OCI-LY1 (cell line): ENCODE measurements at regions not wholly inside any gene's neighbourhood (a gene's known extent, or its start where the extent isn't known, plus 50 kb on each side); places are given as distances from the start of the nearest gene placed in this dataset.

Source experiments
- H2AFZ ChIP-seq: fragments of 200-600 bp; sonication (generic), shearing (Covaris generic); 2 replicates; pipeline ENCODE4 v1.6.0; 2014; ENCODE audit warnings: antibody characterized with exemption, mild to moderate bottlenecking, low read length
- H3F3A ChIP-seq: fragments of 200-600 bp; sonication (generic), shearing (Covaris generic); 2 replicates; pipeline ENCODE4 v1.6.0; 2014; ENCODE audit warnings: mild to moderate bottlenecking, antibody characterized with exemption, low read length, moderate library complexity; ENCODE audit not compliant: insufficient read depth
- H3K27ac ChIP-seq: fragments of 200-600 bp; sonication (generic); 2 replicates; pipeline ENCODE4 v1.5.1; 2014; ENCODE audit warnings: low read length, mixed run types, mild to moderate bottlenecking, low read depth; ENCODE audit not compliant: poor library complexity, severe bottlenecking
- H3K27me3 ChIP-seq: fragments of 200-600 bp; sonication (generic); 2 replicates; pipeline ENCODE4 v1.6.0; 2014; ENCODE audit warnings: antibody characterized with exemption, mild to moderate bottlenecking, low read length, moderate library complexity; ENCODE audit not compliant: insufficient read depth
- H3K36me3 ChIP-seq: fragments of 200-600 bp; sonication (generic); 2 replicates; pipeline ENCODE4 v1.6.1; 2014; ENCODE audit warnings: mild to moderate bottlenecking, antibody characterized with exemption, low read length, moderate library complexity, mixed read lengths; ENCODE audit not compliant: insufficient read depth
- H3K4me1 ChIP-seq: fragments of 200-600 bp; sonication (generic); 2 replicates; pipeline ENCODE4 v1.5.1; 2014; ENCODE audit warnings: mild to moderate bottlenecking, low read length, moderate library complexity; ENCODE audit not compliant: insufficient read depth, severe bottlenecking
- H3K4me2 ChIP-seq: fragments of 200-600 bp; sonication (generic), shearing (Covaris generic); 2 replicates; pipeline ENCODE4 v1.6.1; 2014; ENCODE audit warnings: low read length
- H3K4me3 ChIP-seq: fragments of 200-600 bp; sonication (generic); 2 replicates; pipeline ENCODE4 v1.5.1; 2014; ENCODE audit warnings: low read length, low read depth, mild to moderate bottlenecking, mixed read lengths; ENCODE audit not compliant: poor library complexity, severe bottlenecking
- H3K79me2 ChIP-seq: fragments of 200-600 bp; shearing (Covaris generic); 2 replicates; pipeline ENCODE4 v1.6.1; 2016; ENCODE audit warnings: mixed run types, low read length, mixed read lengths; ENCODE audit not compliant: insufficient read depth
- H3K9ac ChIP-seq: fragments of 200-600 bp; sonication (generic), shearing (Covaris generic); 2 replicates; pipeline ENCODE4 v1.6.1; 2014; ENCODE audit warnings: mild to moderate bottlenecking, low read length, mixed read lengths
- H3K9me2 ChIP-seq: fragments of 200-600 bp; sonication (generic), shearing (Covaris generic); 2 replicates; pipeline ENCODE4 v1.6.1; 2014; ENCODE audit warnings: low read depth, mild to moderate bottlenecking, low read length, mixed read lengths
- H3K9me3 ChIP-seq: fragments of 200-600 bp; shearing (Covaris generic); 2 replicates; pipeline ENCODE4 v1.6.1; 2014; ENCODE audit warnings: low read length, mixed read lengths
- H4K20me1 ChIP-seq: fragments of 200-600 bp; sonication (generic), shearing (Covaris generic); 2 replicates; pipeline ENCODE4 v1.6.0; 2016; ENCODE audit warnings: mild to moderate bottlenecking, low read length; ENCODE audit not compliant: insufficient read depth
- CTCF ChIP-seq: fragments of 200-600 bp; sonication (generic), shearing (Covaris generic); IDR thresholded peaks from 2 replicates; pipeline ENCODE4 v1.5.1; 2017; ENCODE audit warnings: mild to moderate bottlenecking, antibody characterized with exemption, low read length, moderate library complexity, mixed read lengths
- EZH2 ChIP-seq: fragments of 200-600 bp; sonication (generic), shearing (Covaris generic); IDR thresholded peaks from 2 replicates; pipeline ENCODE4 v1.8.0; 2017; ENCODE audit warnings: borderline replicate concordance, mixed run types, mild to moderate bottlenecking, antibody characterized with exemption, low read length, moderate library complexity, mixed read lengths

GRCh38 chr2:180258579-180258978, 251.5 kb upstream of the CWC22 start:
- no peak for TF ChIP-seq EZH2
- no peak for TF ChIP-seq CTCF
- Histone ChIP-seq H3F3A (no peaks in the 10 kb centered on the region), H3K4me1 (no peaks in the 10 kb centered on the region), H3K9me2 (no peaks in the 10 kb centered on the region), H2AFZ (no peak overlapping the region), H3K9me3 (no peaks in the 10 kb centered on the region), H4K20me1 (no peaks in the 10 kb centered on the region), H3K4me2 (no peak overlapping the region), H3K9ac (no peak overlapping the region), H3K4me3 (no peak overlapping the region), H3K36me3 (no peaks in the 10 kb centered on the region), H3K27ac (no peak overlapping the region), H3K79me2 (no peaks in the 10 kb centered on the region), H3K27me3 (no peaks in the 10 kb centered on the region)

GRCh38 chr2:180258041-180258537, 251.0 kb upstream of the CWC22 start:
- Histone ChIP-seq H3K27me3 (no peaks in the 10 kb centered on the region), H2AFZ (no peak overlapping the region), H3K9ac (no peak overlapping the region), H3K4me1 (no peaks in the 10 kb centered on the region), H3F3A (no peaks in the 10 kb centered on the region), H3K9me2 (no peaks in the 10 kb centered on the region), H3K27ac (no peak overlapping the region), H3K9me3 (no peaks in the 10 kb centered on the region), H4K20me1 (no peaks in the 10 kb centered on the region), H3K4me2 (no peak overlapping the region), H3K79me2 (no peaks in the 10 kb centered on the region), H3K36me3 (no peaks in the 10 kb centered on the region), H3K4me3 (no peak overlapping the region)
- TF ChIP-seq CTCF, result no peak
- no peak for TF ChIP-seq EZH2

- Histone ChIP-seq H3K9me2 (no peaks in the 10 kb centered on the region), H3K9ac (no peak overlapping the region), H3K4me1 (no peaks in the 10 kb centered on the region), H3K4me3 (no peak overlapping the region), H3K4me2 (no peak overlapping the region), H3K9me3 (no peaks in the 10 kb centered on the region), H3K79me2 (no peaks in the 10 kb centered on the region), H3K27ac (no peak overlapping the region), H3F3A (no peaks in the 10 kb centered on the region), H3K36me3 (no peaks in the 10 kb centered on the region), H4K20me1 (no peaks in the 10 kb centered on the region), H3K27me3 (no peaks in the 10 kb centered on the region), H2AFZ (no peak overlapping the region)
- TF ChIP-seq CTCF (no peak), EZH2 (no peak)
Measured at GRCh38 chr2:180257247-180257646, 250.2 kb upstream of the CWC22 start.
